NCI-H345 treated with DMSO at 0.1 percent for 48 hours (cell line): ENCODE measurements at regions not wholly inside any gene's neighbourhood (a gene's known extent, or its start where the extent isn't known, plus 50 kb on each side); places are given as distances from the start of the nearest gene placed in this dataset.

Experiments used
- DNase-seq: peaks from one replicate; lab custom pipeline; 2025; ENCODE audit not compliant: unreplicated experiment; lab: John Stamatoyannopoulos, UW

DNA sequence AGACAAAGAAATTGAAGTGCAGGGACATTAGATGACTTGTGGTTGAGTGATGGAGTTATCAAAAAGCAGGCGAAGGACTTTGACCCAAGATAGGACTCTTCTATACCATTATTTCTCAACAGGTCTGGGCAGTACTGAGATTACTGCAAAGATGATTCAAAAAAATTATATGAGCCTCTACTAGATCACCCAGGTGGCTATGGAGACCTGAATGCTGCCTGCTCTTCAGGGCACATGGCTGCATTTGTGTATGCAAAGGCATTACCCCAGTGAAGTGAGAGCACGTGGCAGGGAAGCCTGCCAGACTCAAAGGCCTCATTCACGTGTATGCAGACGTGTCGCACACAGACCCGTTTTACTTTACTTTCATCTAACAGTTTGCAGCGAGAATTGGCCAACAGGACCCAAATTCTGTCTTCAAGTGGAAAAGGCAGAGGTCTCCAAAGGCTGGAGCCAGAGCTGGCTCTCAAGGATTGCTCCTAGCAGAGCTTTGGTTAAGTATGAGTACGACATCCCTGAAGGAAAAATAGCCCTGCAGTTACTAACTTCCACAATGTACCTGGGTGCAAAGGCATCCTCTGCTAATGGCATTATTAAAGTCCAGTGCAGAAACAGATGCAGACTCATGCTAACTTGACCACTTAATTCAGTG lies 113.8 kb upstream of the ARMC2 start:
- DNase-seq: no peak

DNA sequence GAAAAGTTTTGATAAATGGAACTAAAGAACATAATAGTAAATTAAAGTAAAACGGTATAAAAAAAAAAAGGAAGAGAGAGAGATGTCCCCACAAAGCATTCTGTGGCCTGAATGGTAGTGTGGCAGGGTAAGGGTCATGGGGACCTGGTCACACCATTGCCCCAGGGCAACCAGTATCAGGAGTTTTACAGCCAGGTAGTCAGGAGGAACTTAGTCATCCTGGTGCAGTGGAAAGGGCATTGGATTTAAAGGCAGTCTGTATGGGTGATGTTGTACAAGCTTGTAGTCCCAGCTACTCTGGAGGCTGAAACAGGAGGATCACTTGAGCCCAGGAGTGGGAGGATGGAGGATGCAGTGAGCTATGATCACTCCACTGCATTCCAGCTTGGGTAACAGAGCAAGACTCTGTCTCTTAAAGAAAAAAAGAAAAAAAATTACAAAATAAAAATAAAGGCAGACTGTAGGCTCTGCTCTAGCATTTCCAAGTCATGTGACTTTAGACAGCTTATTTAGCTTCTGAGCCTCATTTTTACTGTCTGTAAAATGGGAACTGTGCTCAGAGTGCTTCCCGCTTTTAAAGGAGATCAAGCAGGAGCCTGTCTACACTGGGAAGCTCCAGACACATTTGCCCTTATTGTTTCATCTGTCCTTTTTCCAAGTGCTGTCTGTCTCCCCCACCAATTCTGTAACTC lies 112.8 kb upstream of the ARMC2 start:
- DNase-seq: no peak

DNA sequence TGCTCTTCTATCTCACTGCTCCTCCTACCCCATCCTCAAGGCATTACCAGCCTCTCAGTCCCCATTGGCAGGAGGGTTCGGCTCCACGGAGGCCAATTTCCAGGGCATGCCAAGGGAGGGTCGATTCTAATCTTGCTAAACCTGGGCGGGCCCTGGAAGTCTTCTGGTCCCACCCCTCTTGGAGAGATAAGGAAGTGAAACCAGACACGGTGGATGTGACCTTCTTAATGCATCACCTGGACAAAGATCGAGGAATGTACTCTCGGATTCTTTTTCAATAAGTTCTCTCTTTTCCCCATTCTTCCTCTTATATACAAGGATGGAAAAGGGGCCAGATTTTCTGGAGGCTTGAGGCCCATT lies 112.2 kb upstream of the ARMC2 start:
- no peak for DNase-seq

DNA sequence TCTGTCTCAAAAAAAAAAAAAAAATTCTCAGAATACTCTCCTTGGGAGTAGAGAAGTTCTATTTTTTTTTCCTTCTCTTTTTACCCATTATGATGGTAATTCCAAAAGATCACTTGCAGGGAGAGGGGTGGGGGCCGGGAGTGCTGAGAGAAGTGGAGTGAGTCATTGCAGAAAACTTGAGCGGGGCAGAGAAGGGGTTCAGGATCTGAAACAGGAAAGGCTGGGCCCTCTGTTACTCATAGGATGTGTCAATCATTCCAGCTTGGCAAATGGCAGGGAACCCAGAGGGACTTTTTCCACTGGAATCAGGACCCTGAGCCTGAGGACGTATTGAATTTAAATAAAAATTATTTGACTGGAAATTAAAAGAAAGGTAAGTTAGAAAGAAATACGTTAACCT lies 111.4 kb upstream of the ARMC2 start:
- no peak for DNase-seq

DNA sequence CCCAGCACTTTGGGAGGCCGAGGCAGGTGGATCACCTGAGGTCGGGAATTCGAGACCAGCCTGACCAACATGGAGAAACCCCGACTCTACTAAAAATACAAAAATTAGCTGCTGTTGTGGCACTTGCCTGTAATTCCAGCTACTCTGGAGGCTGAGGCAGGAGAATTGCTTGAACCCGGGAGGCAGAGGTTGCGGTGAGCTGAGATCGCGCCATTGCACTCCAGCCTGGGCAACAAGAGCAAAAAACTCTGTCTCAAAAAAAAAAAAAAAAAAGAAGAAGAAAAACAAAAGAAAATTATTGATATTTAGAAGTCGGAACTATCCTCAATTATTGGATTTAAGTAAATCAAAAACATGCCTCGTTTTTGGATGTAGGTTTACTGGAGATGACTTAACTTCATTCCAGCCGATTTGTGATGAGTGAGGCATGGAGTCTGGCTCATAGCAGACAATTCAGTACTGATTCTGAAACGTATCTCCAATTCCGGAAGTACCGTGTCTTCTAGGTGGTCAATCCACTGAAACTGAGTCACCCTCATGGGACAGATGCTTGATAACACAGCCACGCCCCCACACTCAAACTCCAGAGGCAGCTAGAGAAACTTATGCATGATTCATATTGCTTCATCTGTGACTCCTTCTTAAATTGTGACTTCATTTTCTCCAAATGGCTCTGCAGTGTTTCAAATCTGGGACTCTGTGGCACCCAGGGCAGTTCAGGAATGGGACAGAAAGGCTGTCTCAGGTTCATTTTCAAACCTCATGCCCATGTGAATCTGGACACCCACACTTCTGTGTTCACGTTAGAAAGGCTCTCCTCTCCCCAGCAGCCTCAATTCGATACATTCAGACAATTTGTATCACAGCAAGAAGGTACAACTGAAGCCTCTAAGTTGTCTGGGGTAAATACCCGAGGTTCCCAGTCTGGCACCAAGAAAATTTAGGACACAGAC lies 110.4 kb upstream of the ARMC2 start:
- DNase-seq: no peak

DNA sequence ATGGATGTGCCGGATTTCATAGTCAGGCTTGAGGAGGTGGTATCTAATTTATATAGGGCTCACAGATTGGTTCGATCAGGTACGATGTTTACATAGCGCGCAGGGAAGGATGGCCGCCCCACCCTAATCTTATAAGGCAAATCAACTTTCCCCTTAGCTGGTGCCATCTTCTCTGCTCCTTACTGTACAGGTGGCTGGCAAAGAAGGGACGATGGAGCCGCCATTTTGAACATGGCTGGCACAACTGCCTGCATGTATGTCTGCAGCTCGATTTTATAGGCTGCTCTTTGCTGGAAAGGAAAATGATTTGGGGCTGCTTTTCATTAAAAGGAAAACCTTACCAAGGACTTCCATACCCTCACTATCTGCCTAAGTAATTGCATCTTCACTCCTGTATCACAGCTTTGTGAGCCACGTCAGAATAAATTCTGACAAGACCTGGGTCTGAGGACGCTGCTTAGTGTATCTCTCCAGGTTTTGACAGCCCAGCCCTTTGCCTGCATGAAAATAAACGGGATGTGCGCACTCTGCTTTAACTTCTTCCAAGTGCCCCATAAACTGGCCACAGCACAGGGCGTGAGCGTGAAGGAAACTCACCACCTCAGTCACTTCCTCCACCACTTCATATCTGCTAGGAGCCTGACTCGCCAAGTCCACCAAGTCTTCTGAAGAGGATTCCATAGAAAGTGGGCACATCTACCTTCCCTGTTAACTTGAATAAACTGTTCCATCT lies 109.4 kb upstream of the ARMC2 start:
- no peak for DNase-seq

DNA sequence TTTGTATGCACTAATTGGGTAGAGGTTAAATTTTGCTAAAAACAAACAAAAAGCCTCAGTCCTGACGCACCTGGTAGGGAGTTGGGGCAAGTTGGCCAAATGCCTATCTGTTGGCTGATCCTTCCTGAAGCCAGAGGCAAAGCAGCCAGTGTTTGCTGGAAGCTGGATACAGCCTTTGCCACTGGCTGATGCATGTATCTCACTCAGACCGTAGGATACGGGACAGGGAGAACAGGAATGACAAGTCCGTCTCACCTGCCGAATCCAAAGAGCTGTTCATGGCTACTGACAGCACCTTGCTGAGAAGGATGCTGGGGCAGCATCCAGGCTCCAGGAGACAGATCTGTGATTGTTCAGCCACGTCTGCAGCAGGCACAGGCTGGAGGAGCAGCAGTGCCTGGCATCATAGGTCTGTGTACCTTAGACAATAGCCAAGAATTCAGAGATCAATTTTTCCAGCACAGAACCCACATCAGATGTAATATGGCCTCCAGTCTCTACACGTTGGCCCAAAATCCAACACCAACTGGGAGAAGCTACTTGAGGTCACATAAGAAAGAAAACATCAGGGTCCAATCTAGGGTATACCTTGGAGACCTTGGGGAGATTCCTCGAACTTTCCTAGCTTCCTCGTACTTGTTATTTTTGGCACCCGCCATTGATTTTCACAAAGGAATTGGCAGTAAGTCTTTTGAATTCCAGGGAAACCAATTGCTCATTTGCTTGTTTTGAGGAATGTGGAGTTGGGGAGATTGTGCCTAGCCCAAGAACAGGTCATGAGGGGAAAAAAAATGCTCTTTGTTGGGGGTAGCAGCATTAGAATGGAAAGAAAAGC lies 108.5 kb upstream of the ARMC2 start:
- DNase-seq: no peak

DNA sequence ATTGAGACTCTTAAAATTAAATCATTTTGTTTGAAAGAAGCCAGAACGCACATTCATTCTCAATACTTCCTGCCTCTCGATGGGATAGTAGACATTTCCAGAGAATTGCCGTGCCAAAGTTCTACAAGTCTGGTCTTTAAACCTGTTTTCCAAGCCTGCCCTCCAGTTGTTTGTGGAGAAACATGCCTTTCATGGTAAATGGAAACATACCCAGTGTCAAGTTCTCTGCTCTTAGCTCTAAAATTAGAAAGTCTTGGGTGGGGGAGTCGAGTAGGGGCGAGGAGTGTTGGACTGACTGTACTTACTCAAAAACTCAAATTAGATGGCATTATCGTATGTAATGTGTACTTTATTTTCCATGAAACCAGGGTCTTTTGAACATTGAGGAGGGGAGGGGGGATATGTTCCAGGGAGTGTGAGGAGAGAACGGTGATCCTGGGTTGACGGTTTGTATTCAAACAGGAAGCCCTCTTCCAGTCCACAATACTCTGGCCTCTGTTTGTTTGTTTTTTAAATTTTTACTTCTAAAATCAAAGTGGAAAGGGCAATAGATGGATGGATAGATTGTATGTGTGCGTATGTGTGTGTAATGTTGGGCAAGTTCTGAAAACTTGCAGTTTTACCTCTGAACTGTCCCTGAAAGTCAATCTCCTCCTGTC lies 106.8 kb upstream of the ARMC2 start:
- no peak for DNase-seq

DNA sequence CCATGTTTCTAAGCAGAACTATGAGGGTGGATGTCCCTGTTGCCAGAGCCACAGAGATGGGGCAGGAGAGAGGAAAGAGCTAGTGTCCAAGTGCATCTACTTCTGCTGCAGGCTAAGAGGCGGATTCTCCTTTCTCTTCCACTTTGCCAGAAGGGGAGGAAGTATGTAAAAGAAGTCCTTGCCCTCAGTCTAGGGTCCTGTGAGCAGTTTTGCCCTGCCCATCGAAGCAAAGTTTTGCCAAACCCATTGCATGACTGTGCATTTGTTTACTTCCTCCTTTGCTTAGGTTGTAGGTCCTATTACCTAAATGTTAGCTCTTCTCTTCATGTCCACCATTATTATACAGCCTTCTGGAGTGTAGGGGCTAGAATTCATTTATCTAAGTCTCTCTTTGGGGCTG lies 106.2 kb upstream of the ARMC2 start:
- DNase-seq: no peak

DNA sequence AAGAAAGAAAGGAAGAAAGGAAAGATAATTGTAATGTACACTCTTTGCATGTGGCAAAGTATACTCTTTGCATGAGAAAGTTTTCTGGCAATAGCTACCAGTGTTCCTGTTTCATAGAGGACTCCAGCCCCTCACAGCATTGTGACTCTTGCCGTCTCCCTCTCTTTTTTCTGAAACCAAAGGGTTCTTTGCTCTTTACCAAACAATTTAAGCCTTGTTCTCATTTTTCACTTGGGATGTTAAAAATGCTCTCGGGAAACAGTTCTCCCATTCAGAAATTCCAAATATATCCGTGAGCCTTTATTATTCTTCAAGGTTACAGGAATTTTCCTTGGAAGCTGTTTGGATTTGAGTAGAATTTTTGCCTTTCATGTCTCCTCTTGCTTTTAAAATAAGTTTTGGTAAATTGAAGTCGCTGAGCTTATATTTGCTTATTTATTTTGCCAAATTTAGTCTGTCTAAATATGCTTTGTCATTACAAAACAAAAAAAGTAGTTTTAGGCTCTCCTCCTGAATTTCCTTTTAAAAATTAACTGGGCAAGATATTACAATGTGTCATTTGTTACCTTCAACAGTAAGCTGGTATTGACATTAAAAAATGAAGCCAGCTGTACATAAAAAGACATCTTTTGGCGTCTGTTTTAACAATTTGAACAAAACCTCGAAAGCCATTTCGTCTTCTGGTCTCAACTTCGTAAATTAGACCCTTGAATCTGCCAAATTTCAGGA lies 103.8 kb upstream of the ARMC2 start:
- DNase-seq: no peak

DNA sequence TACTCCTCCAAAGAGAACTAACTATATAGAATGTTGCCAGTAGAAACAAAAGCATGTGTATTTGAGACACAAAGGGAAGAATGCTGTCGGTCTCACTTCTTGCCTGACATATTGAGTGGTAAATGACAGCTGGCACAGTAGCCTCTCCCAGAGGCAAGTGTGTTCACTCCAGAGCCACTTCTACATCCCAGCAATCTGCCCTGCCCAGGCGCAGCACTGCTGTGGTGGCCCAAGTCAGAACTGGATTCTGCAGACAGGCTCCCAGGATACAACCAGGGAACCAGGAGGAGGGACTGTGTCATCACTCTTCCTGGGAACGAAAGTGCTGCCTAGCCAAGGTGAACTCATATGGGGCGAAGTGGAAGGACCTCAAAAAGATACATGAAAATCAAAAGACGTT lies 103.2 kb upstream of the ARMC2 start:
- DNase-seq: no peak

DNA sequence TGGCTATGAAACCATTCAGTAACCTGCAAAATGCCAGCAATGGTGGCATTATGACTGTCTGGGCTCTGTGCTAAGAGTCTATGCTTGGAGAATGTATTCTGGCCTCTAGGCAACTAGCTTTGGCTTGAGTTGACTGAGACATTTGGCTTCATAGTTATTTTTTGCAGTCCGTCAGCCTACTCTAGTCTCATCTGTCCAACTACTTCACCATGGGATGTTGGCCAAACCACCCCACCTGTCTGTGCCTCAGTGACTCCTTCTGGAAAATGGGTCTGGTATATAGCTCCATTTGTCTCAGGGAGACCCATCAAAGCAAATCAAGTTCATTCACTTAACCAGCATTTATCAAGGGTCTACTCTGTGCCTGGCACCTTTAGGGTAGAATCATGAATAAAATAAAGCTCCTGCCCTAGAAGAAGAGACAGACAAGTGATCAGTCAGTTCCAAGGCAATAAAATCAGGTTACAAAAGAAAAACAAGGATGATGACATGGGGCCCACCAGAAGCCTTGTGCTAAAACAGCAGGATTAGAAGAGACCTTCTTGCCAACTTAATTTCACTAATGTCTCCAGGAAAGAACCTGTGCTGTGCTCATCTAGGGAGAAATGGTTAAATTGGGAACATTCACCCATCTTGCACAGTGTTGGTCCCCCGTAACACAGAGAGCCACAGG lies 102.4 kb upstream of the ARMC2 start:
- DNase-seq: no peak

DNA sequence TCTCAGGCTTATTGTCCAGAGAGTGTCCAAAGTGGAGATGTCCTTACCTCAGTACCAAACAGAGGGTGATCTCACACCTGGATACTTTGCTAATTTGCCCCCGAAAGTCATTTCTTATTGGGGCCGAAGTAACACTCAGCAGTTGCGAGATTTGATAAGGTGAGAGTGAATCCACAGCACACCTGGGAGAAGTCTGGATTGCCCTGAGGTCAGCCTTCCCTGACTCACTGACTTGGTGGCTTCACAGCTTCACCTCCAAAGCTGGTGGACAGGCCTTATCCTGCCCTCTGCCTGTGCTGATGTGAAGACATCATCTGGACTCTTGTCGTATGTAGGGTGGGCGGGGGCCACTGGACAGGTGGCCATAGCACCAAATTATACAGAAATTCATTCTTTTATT lies 101.9 kb upstream of the ARMC2 start:
- DNase-seq: no peak

DNA sequence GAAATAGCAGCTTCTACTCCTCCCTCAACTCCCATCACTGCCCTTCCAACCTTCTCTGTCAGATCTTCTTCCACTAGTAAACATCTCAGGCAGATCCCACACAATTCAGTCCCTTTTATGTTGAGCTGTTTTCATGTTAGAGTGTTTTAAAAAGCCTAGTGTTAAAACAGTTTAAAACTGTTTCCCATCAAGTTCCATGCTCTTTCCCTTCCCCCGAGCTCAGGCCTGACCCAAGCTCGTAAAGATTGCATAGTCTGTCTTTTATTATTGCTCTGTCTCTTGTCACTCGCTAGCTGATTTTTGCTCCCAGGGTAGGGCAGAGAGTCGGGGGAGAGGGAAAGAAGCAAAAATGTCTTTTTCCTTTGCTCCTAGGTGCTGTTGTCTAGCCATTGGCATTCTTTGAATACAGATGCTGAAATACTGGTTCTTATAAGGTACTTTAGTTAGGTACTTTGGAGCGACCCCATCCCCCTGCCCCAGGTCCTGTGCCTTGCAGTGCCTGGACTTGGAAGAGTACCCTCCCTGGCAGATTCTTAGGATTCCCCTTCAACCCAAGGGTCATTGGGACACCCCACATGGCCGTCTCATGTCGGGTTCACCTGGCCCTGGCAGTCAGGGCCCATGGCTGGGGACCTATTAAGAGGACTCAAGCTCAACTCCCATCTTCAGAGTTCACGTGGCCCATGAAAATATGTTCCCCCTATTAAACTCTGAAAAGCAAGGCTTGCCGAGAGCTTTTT lies 101.2 kb upstream of the ARMC2 start:
- no peak for DNase-seq

DNA sequence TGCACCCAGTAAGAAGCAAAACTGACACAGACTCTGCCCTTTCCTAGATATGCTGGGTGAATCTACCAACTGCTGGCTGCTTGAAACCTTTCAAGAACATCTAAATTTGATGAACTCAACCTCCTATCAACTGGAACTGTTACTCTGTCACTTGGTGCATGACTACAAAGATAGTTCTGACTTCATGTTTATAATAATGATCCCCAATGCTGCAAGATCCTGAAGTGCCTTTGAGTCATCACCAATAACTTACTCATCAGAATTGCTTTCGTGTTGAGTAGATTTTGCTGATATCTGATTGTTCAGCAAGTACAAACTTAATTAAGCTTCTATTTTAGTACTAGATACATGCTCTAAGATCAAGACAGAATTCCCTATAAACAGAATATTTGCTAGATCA lies 100.2 kb upstream of the ARMC2 start:
- no peak for DNase-seq

DNA sequence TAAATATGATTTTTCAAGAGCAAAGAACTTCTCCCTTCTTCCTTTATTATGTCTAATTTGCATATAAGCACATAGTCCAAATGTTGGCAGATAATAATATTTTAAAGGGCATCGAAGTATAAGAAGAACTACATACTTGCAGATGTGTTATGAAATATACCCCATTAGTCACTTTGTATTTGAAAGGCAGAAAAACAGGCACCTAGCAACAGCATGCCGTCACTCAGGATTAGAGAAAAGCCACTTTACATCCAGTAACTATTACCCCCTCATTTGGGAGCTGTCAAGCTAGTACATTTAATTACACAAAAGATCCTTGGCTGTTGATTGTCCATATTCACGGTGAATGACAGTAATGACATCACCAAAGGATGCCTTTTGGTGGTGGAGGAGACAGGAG lies 99.3 kb upstream of the ARMC2 start:
- no peak for DNase-seq

DNA sequence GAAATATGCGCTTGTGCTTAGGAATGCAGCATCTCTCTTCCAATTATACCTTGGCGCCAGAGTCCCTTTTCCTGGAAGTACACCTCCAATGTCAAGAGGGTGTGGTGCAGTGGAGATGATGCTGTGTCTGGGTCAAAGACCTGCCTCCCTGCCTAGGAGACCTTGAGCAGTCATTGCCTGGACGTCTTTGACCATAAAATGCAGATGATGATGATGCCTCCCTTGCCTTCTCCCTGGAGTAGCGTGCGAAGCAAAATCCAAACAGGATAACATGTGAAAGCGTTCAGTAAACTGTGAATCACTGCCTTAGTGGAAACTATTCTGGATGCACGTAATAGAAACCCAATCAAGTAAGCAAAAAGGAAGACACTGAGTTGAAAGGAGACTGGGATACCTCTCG lies 97.4 kb upstream of the ARMC2 start:
- no peak for DNase-seq

DNA sequence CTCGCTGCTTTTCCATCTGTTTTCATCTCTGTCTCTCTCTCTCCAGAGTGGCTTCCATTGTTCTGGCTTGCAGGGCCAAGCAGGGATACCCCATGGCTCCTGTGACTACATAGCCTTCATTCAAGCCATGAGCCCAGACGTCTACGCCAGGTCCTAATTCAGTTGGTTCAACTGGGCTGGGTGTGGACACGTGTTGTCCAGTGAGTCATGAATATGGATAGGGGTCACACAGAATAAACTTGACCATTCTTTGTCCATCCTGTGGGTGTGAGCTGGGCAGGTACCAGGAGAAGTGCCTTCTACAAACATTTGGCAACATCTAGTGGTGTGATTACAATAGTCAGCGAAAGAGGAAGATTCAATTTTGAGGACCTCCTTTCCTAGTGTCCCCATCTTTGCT lies 96.9 kb upstream of the ARMC2 start:
- DNase-seq: no peak
